Keratinocyte (primary cell): ENCODE measurements at regions not wholly inside any gene's neighbourhood (a gene's known extent, or its start where the extent isn't known, plus 50 kb on each side); places are given as distances from the start of the nearest gene placed in this dataset.

Experiments used
- DNase-seq: peaks from one replicate; pipeline ENCODE4 v3.0.0-alpha.2; 2011; ENCODE audit warnings: low read depth, missing footprints, low spot score
- FAIRE-seq: peaks from 2 replicates; lab custom pipeline; 2011; peaks lifted over from hg19 to GRCh38; lab: Jason Lieb, UNC
- H2AFZ ChIP-seq: 2 replicates; pipeline ENCODE4 v1.6.0; 2012; ENCODE audit warnings: low read length, control low read depth, inconsistent platforms; ENCODE audit not compliant: control insufficient read depth
- H3K27ac ChIP-seq: 2 replicates; pipeline ENCODE4 v1.5.1; 2011; ENCODE audit warnings: low read length; ENCODE audit not compliant: control insufficient read depth, insufficient read depth
- H3K27me3 ChIP-seq: 3 replicates; pipeline ENCODE4 v1.6.0; 2011; ENCODE audit warnings: low read length; ENCODE audit not compliant: control insufficient read depth, insufficient read depth; ENCODE audit errors: extremely low read depth
- H3K36me3 ChIP-seq, 2 experiments: 2 replicates in 1 of 2; 3 replicates in 1 of 2; pipeline ENCODE4 v1.5.1; 2011; ENCODE audit warnings: low read length in 2 of 2, mild to moderate bottlenecking in 1 of 2; ENCODE audit not compliant: control insufficient read depth in 2 of 2, insufficient read depth in 2 of 2; ENCODE audit errors: extremely low read depth in 1 of 2
- H3K4me1 ChIP-seq: 3 replicates; pipeline ENCODE4 v1.5.1; 2011; ENCODE audit warnings: low read length; ENCODE audit not compliant: control insufficient read depth, insufficient read depth; ENCODE audit errors: extremely low read depth
- H3K4me2 ChIP-seq: 3 replicates; pipeline ENCODE4 v1.6.0; 2011; ENCODE audit warnings: low read depth, low read length; ENCODE audit not compliant: control insufficient read depth, insufficient read depth; ENCODE audit errors: extremely low read depth
- H3K4me3 ChIP-seq, 3 experiments: fragments of 200-600 bp in 1 of 3; sonication (generic) in 1 of 3; 2 replicates in 2 of 3; 3 replicates in 1 of 3; pipeline ENCODE4 v1.5.1; 2011 to 2016; ENCODE audit warnings: low read length in 3 of 3, mild to moderate bottlenecking in 3 of 3, control low read depth in 2 of 3, inconsistent platforms in 1 of 3, low read depth in 1 of 3, mixed read lengths in 1 of 3, mixed run types in 1 of 3, moderate library complexity in 1 of 3; ENCODE audit not compliant: control insufficient read depth in 2 of 3, insufficient read depth in 2 of 3; ENCODE audit errors: extremely low read depth in 1 of 3
- H3K79me2 ChIP-seq: 2 replicates; pipeline ENCODE4 v1.6.0; 2012; ENCODE audit warnings: low read length; ENCODE audit not compliant: control insufficient read depth, insufficient read depth
- H3K9ac ChIP-seq: 3 replicates; pipeline ENCODE4 v1.6.0; 2011; ENCODE audit warnings: low read length; ENCODE audit not compliant: control insufficient read depth, insufficient read depth; ENCODE audit errors: extremely low read depth
- H3K9me1 ChIP-seq: 3 replicates; pipeline ENCODE4 v1.6.0; 2011; ENCODE audit warnings: low read length; ENCODE audit not compliant: control insufficient read depth, insufficient read depth; ENCODE audit errors: extremely low read depth
- H3K9me3 ChIP-seq: 2 replicates; pipeline ENCODE4 v1.5.1; 2012; ENCODE audit warnings: low read depth, low read length; ENCODE audit not compliant: control insufficient read depth
- H4K20me1 ChIP-seq: 3 replicates; pipeline ENCODE4 v1.6.0; 2011; ENCODE audit warnings: low read length; ENCODE audit not compliant: control insufficient read depth, insufficient read depth; ENCODE audit errors: extremely low read depth
- EZH2 ChIP-seq: IDR thresholded peaks from one replicate; pipeline ENCODE4 v1.6.1; 2012; ENCODE audit warnings: inconsistent platforms, mild to moderate bottlenecking, low read length, moderate library complexity
- dilution Hi-C: fragments of 300-500 bp; cut with MboI; formaldehyde crosslinking; loops from one replicate; pipeline ENCODE4 v1.7.0; 2020; ENCODE audit warnings: low sequenced_read_pairs; ENCODE audit not compliant: extremely low pct_ligation_motif_present
- TF ChIP-seq, protein P1 (sequence below), 3 experiments: IDR thresholded peaks in 1 of 3; conservative IDR thresholded peaks in 1 of 3; optimal IDR thresholded peaks in 1 of 3; 2 replicates in 2 of 3; 3 replicates in 1 of 3; pipeline versions ENCODE3 to v1.5.1; 2011; ENCODE audit warnings: low read length in 3 of 3, mild to moderate bottlenecking in 3 of 3, moderate library complexity in 2 of 3, control low read depth in 1 of 3, inconsistent platforms in 1 of 3; ENCODE audit not compliant: insufficient read depth in 2 of 3; ENCODE audit errors: extremely low read depth in 1 of 3

DNA sequence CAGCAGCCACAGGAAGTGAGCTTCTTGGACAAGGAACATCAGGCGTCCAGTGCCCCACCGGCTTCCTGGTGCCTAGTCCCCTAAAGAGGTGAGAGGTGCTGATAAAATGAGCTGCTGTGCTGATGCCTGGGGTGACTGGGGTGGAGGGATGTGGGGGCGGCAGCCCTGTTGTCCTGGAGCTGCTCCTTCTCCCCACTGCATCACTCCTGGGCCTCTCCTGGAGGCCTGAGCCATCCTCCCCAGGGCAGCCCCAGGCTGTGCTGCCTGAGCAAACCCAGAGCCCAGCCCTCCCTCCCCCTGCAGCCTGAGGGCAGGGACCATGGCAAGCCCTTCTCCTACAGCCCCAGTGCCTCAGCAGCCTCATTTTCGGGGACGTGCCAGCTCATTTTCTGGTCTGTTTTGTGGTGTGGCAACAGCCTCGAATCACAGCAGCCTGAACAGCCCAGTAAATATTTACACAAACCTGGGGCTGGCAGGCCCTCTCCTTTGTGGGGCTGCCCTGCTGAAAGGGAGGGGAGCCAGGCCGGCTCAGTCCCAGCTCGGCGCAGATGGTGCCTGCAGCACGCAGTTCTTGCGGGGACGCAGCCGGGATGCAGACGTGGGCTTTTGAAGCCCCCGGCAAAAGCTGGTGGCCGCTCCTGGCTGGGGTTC, 259.9 kb downstream of the DLL1 start:
- DNase-seq (no peak), FAIRE-seq (no peak)
- Histone ChIP-seq H3K36me3 (no peaks in the 10 kb centered on the region), H3K4me3 (no peak overlapping the region), H3K9ac (no peak overlapping the region), H3K9me1 (no peaks in the 10 kb centered on the region), H3K79me2 (no peaks in the 10 kb centered on the region), H3K4me2 (no peak overlapping the region), H3K27me3 (no peaks in the 10 kb centered on the region), H2AFZ (no peak overlapping the region), H3K4me1 (peaks cover 18% of the 10 kb centered on the region), H3K27ac (no peak overlapping the region), H4K20me1 (no peaks in the 10 kb centered on the region), H3K9me3 (peaks cover 9% of the 10 kb centered on the region)
- dilution Hi-C loops: no loop called here
- no peak for TF ChIP-seq EZH2
- TF ChIP-seq, protein P1, sequence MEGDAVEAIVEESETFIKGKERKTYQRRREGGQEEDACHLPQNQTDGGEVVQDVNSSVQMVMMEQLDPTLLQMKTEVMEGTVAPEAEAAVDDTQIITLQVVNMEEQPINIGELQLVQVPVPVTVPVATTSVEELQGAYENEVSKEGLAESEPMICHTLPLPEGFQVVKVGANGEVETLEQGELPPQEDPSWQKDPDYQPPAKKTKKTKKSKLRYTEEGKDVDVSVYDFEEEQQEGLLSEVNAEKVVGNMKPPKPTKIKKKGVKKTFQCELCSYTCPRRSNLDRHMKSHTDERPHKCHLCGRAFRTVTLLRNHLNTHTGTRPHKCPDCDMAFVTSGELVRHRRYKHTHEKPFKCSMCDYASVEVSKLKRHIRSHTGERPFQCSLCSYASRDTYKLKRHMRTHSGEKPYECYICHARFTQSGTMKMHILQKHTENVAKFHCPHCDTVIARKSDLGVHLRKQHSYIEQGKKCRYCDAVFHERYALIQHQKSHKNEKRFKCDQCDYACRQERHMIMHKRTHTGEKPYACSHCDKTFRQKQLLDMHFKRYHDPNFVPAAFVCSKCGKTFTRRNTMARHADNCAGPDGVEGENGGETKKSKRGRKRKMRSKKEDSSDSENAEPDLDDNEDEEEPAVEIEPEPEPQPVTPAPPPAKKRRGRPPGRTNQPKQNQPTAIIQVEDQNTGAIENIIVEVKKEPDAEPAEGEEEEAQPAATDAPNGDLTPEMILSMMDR (optimal IDR thresholded peaks at IDR 0.05 in 1 of 3, IDR thresholded peaks at IDR 0.05 in 1 of 3, conservative IDR thresholded peaks at IDR 0.05 in 1 of 3; ENCODE audit: extremely low read depth in 1 of 3, insufficient read depth in 2 of 3, low read length in 3 of 3): no peak

DNA sequence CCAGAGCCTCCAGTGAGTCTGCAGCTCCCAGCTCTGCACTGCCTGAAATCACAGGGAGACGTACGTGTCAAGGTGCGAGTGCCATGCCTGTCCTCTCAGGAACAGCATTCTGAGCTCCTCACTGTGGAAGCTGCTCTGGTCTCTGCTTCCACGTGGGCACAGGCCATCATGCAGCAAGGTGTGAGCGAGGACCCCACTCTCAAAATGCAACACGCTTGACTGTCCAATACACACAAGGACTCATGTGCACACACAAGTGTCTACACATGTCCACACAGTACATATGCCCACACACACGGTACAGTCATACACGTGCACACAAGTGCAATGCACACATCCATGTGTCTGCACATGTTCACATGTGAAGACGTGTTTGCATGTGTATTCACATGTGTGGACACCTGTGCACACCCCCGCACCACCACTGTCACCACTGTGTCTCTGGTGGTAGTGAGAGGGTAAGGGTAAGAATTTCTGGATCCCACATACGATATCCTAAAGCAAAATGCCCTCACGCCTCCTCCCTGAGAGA, 260.5 kb downstream of the DLL1 start:
- Histone ChIP-seq H3K79me2 (no peaks in the 10 kb centered on the region), H3K4me1 (peaks cover 23% of the 10 kb centered on the region), H4K20me1 (no peaks in the 10 kb centered on the region), H3K4me3 (no peak overlapping the region), H3K27me3 (no peaks in the 10 kb centered on the region), H3K27ac (no peak overlapping the region), H3K9me1 (no peaks in the 10 kb centered on the region), H2AFZ (no peak overlapping the region), H3K9me3 (peaks cover 9% of the 10 kb centered on the region), H3K36me3 (no peaks in the 10 kb centered on the region), H3K4me2 (no peak overlapping the region), H3K9ac (no peak overlapping the region)
- TF ChIP-seq, protein P1 (optimal IDR thresholded peaks at IDR 0.05 in 1 of 3, IDR thresholded peaks at IDR 0.05 in 1 of 3, conservative IDR thresholded peaks at IDR 0.05 in 1 of 3; ENCODE audit: extremely low read depth in 1 of 3, insufficient read depth in 2 of 3, low read length in 3 of 3): no peak
- TF ChIP-seq EZH2: no peak
- no peak for FAIRE-seq
- dilution Hi-C loops: no loop called here
- no peak for DNase-seq
